ENCODE measurements at regions not wholly inside any gene's neighbourhood (a gene's known extent, or its start where the extent isn't known, plus 50 kb on each side); places are given as distances from the start of the nearest gene placed in this dataset.

DNA sequence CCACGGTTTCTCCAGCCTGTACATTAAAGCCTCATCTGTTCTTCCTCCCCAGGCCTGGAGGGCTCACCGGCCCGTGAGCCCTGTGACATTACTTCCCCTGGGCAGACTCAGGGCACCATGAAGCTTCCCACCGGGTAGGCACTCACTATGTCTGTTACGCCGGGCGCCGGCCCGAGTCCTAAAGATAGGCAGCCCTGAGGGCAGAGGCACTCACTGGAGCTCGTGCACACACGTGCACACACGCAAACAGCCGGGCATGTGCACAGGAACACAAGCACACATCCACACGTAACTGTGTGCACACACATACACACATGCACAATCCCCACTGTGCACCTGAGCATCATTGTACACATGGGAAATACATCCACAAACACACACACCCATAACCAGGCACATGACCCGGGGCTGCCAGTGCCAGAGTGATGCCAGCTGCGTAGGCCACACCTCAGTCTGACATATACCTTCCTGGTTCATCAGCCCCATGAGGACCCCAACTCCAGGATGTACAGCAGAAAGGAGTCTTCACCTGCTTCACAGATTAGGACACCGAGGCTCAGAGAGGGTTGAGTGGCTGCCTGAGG is 83.7 kb downstream of the YTHDF1 start:
- TF ChIP-seq, protein P1, sequence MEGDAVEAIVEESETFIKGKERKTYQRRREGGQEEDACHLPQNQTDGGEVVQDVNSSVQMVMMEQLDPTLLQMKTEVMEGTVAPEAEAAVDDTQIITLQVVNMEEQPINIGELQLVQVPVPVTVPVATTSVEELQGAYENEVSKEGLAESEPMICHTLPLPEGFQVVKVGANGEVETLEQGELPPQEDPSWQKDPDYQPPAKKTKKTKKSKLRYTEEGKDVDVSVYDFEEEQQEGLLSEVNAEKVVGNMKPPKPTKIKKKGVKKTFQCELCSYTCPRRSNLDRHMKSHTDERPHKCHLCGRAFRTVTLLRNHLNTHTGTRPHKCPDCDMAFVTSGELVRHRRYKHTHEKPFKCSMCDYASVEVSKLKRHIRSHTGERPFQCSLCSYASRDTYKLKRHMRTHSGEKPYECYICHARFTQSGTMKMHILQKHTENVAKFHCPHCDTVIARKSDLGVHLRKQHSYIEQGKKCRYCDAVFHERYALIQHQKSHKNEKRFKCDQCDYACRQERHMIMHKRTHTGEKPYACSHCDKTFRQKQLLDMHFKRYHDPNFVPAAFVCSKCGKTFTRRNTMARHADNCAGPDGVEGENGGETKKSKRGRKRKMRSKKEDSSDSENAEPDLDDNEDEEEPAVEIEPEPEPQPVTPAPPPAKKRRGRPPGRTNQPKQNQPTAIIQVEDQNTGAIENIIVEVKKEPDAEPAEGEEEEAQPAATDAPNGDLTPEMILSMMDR (conservative IDR thresholded peaks at IDR 0.05; ENCODE audit: low read depth, low read length), result no peak
- no peak for DNase-seq (ENCODE audit: low read depth)
- H3K4me3 ChIP-seq (ENCODE audit: low read depth, low read length), result no peak overlapping the region

DNA sequence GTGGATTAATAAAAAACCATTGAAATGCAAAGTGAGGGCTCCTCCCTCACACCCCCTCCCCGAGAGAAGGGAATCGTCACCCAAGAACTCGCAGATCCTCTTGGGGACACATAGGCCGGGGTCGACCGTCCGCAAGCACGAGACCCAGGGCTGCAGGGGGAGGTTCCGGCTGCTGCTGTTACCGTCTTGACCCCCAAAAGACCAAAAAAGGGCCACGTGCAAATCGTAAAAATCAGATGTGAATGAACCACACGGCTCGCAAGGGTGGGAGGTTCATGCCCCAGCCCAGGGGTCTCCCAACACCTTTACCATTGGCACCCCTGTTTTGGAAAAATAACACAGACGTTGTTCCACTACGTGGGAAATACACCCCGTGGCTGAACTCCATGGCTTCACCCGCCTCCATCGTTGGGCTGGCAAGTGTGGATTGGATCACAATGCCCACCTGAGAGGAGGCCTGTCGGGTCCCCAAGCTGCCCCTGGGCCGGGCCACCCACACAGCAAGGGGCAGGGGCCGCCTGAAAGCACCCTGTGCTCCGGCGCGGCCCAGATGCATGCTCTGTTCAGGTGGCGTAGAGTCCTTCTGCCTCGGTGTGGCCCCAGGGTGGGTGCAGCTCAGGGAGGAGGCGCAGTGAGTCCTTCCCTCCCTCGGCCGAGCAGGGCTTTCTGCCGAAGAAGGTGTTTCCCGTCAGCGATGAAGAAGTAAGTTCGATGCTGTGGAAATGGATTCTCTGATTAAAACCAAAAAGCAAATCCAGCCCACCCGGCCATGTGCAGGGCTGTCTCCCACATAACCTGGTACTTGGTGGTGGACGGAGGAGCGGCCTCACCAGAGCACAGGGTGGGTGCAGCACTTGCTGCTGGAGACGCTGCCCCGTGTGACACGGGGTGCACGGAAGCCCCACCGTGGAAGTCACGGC is 85.0 kb downstream of the YTHDF1 start:
- TF ChIP-seq, protein P1 (conservative IDR thresholded peaks at IDR 0.05; ENCODE audit: low read depth, low read length), result no peak

DNA sequence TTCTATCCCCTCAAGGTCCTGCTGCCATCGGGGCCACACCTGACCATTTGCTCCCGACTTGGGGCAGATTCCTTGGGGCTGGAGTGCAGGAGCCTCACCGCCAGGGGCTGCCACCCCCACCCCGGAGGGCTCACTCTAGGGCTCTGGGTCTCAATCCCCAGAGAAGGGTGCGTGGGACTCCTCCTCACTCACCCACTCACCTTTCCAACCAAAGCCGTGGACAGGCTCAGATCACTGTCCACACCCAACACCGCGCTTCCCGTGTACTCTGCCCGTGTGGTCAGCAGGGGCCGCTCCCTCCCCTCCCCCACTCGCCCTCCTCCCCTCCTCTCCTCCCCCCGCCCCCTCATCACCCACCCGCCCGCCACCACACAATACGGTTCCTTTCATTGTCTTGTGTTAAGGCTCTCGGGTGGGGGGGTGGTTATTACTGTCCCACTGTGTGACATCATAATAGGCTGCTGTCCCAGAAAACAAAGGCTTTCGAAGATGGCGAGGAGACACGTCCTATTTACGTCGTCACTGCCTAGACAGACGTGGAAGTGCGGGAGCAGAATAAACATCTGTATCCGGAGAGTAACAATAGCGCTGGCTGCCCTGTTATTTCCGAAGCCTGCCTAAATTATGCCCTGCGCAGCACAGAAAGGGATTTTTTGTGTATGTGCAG is 85.8 kb downstream of the YTHDF1 start:
- TF ChIP-seq, protein P1 (conservative IDR thresholded peaks at IDR 0.05; ENCODE audit: low read depth, low read length), result no peak
- DNase-seq (ENCODE audit: low read depth), result no peak
- no peak overlapping the region for H3K4me3 ChIP-seq (ENCODE audit: low read depth, low read length)

More for the DNA sequence above, 85.0 kb downstream of the YTHDF1 start:
- DNase-seq (ENCODE audit: low read depth), result no peak
- no peak overlapping the region for H3K4me3 ChIP-seq (ENCODE audit: low read depth, low read length)

- no peak for DNase-seq (ENCODE audit: low read depth)
- H3K4me3 ChIP-seq (ENCODE audit: low read depth, low read length), result no peak overlapping the region
- TF ChIP-seq, protein P1 (conservative IDR thresholded peaks at IDR 0.05; ENCODE audit: low read depth, low read length), result no peak
Observed at GRCh38 chr20:63129376-63129965, 86.5 kb downstream of the YTHDF1 start.

- no peak for DNase-seq (ENCODE audit: low read depth)
- H3K4me3 ChIP-seq (ENCODE audit: low read depth, low read length), result no peak overlapping the region
- TF ChIP-seq, protein P1 (conservative IDR thresholded peaks at IDR 0.05; ENCODE audit: low read depth, low read length), result no peak
Observed at GRCh38 chr20:63128956-63129355, 87.0 kb downstream of the YTHDF1 start.

DNA sequence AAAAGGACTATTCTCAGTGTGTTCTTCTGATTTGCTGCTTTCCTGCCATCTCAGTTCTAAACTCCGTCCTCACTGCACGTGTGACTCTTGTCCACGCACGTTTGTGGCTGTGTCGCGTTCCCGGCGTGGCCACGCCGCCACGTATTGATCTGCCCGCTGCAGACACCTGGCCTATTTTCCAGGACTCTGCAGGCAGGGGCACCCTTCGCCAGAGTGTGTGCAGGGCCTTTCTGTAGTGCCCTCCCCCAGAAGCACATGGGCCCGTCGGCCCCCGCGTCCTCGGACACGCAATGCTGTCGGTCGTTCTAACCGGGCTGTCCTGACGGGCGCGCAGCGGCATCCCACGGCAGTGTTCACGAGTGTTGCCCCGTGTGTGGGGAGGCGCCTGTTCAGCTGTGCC is 87.6 kb downstream of the YTHDF1 start:
- no peak overlapping the region for H3K4me3 ChIP-seq (ENCODE audit: low read depth, low read length)
- TF ChIP-seq, protein P1 (conservative IDR thresholded peaks at IDR 0.05; ENCODE audit: low read depth, low read length), result no peak
- no peak for DNase-seq (ENCODE audit: low read depth)
